Left ventricle myocardium superior (tissue), 1 donor: ENCODE measurements at regions not wholly inside any gene's neighbourhood (a gene's known extent, or its start where the extent isn't known, plus 50 kb on each side); places are given as distances from the start of the nearest gene placed in this dataset.
"Not testable (repeated sequence)": the region's sequence is repeated elsewhere in the genome, so short reads cannot be mapped to it uniquely, and the experiment has no call there.

ENCODE experiments used
- ATAC-seq: fragments of 200-7000 bp; cut with Tn5 transposase; one replicate; pipeline ENCODE4 v1.9.1; 2020; ENCODE audit warnings: mild to moderate bottlenecking, moderate library complexity
- DNase-seq: peaks from one replicate; pipeline ENCODE4 v3.0.0-alpha.2; 2020
- intact Hi-C: fragments of 100-400 bp; cut with micrococcal nuclease; formaldehyde crosslinking; loops from one replicate; pipeline ENCODE4 v1.11.0; 2022
- donor health status: DM: no; HTN: yes; CAD: no; lungs with severe emphysema.

DNA sequence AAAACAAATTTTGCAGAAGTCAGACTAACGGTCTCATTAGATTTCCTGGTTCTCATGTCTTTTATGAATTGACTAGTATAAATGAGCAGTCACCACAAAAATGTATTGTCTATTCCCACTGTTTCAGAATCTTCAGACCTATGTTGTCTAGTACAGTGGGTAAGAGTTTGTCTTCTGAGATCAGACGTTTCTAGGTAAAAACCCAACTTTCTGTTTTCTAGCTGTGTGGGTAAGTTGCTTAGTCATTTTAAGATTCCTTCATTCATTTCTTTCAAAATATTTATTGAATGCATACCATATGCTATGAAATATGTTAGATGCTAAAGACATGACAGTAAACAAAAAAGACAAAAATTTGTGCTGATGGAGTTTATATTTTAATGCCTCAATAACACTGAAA lies 156.3 kb downstream of the POLR1F start:
- intact Hi-C loops: no loop called here
- ATAC-seq (no peak), DNase-seq (no peak)

- intact Hi-C loops, ATAC-seq, DNase-seq: not testable (repeated sequence)
Measured at GRCh38 chr7:19549246-19549645, 159.6 kb downstream of the POLR1F start.

DNA sequence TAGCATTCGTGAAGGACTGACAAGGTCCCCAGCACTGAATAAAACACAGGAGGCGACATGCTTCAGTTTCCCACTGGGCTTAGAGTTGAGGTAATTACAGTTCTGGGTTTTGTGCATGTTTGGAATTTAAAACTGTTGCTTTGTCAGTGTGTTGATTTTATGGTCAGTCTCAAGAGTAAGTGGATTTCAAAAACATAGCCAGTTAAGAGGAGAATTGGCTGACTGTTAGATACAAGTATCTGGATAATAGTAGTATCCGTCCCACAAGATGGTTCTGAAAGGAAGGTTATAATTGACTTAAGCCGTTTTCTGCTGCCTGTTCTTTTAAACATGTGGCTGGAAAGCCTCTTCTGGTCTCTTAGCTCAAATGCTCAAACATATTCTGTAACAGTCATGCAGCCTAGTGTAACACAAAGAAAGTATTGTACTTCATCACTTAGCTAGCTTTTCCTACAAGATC lies 170.9 kb downstream of the POLR1F start:
- intact Hi-C loops: no loop called here
- ATAC-seq: peak; percentile 45
- DNase-seq: no peak

DNA sequence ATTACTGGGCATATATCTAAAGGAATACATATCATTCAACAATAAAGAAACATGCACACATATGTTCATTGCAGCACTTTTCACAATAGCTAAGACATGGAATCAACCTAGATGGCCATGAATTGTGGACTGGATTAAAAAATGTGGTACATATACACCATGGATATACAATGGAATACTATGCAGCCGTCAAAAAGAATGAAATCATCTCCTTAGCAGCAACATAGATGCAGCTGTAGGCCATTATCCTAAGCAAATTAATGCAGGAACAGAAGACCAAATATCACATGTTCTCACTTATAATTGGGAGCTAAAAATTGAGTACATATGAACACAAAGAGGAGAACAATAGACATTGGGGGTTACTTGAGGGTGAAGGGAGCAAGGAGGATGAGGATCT lies 175.6 kb downstream of the POLR1F start:
- intact Hi-C loops: no loop called here
- DNase-seq (no peak), ATAC-seq (no peak)

DNA sequence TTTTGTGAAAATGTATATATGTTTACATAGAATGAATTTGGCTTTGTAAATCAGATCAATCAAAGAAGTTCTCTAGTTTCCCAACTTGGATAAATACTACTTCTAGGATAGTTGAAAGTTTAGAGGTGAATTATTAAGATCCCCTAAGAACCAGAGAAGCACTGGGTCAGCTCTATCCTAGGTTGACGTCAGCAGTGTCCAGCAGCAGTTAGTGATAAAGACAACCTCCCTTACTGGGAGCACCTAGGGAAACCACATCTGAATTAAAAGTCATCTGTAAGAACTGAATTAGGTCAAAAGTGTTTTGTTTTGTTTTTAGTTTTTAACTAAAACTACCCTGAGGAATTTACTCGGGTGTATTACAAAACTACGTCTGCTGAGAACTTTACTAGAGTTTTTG lies 178.0 kb downstream of the POLR1F start:
- ATAC-seq: peak; percentile 91
- DNase-seq: no peak
- intact Hi-C loops: no loop called here

- intact Hi-C loops: no loop called here
- DNase-seq (no peak), ATAC-seq (peak; percentile 88)
Measured at GRCh38 chr7:19530261-19530660, 178.6 kb downstream of the POLR1F start.

- ATAC-seq (no peak), DNase-seq (no peak)
- intact Hi-C loops: no loop called here
Measured at GRCh38 chr7:19526639-19527038, 182.2 kb downstream of the POLR1F start.

- no peak for ATAC-seq
- intact Hi-C loops: no loop called here
- no peak for DNase-seq
Measured at GRCh38 chr7:19522486-19522885, 186.4 kb downstream of the POLR1F start.

DNA sequence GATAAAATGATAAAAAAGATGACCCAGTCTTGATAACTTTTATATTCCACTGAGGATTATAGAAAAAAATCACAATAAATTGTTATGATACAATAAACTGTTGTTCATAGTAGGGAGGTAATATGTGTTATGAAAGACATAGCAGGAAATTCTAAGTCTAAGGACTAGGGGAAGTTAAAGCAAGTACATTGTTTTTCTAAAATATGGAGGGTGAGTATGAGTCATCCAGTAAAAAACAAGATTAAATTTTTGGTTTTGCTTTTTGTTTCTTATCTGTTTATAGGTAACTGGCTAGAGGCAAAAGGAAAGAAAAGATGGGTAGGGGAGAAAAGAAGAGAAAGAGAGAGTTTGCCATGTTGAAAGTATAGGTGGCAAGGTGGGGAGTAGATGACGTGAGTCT lies 188.4 kb downstream of the POLR1F start:
- intact Hi-C loops: no loop called here
- no peak for DNase-seq
- ATAC-seq: no peak

- intact Hi-C loops: no loop called here
- DNase-seq: no peak
- peak; percentile 67 for ATAC-seq
Measured at GRCh38 chr7:19519443-19520021, 189.3 kb downstream of the POLR1F start.

GRCh38 chr7:19517546-19517945 lies 191.3 kb downstream of the POLR1F start:
- DNase-seq, intact Hi-C loops, ATAC-seq: not testable (repeated sequence)

- ATAC-seq (no peak), DNase-seq (no peak)
- intact Hi-C loops: no loop called here
Measured at GRCh38 chr7:19508821-19509220, 200.0 kb downstream of the POLR1F start.

- DNase-seq (no peak), ATAC-seq (no peak)
- intact Hi-C loops: no loop called here
Measured at GRCh38 chr7:19508124-19508523, 200.7 kb downstream of the POLR1F start.

GRCh38 chr7:19491821-19492452 lies 216.9 kb downstream of the POLR1F start:
- intact Hi-C loops: no loop called here
- ATAC-seq (no peak), DNase-seq (no peak)

- intact Hi-C loops: no loop called here
- ATAC-seq (no peak), DNase-seq (no peak)
Measured at GRCh38 chr7:19491371-19491770, 217.5 kb downstream of the POLR1F start.

GRCh38 chr7:19489162-19489820 lies 219.5 kb downstream of the POLR1F start:
- intact Hi-C loops: no loop called here

DNA sequence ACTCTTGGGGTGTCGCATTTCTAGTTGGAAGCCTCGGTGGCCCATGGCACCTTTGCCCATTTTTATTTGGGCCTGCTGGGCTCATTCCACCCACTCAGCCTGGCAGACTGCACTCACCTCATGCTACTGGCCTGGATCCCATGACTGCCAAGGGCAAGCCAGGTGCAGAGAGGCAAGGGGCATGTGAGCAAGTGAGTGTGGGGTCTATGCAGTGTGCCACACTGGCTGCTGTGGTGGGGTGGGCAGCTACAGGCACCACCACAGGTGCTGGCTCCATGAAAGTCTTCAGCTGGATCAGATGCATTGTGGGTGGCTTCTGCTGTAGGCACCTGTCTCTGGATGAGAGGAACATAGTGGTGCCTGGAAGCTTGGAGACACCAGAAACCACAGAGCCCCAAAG lies 220.8 kb downstream of the POLR1F start:
- DNase-seq: no peak
- intact Hi-C loops: no loop called here
- ATAC-seq: no peak

More at GRCh38 chr7:19489162-19489820, 219.5 kb downstream of the POLR1F start:
- DNase-seq (no peak), ATAC-seq (no peak)

GRCh38 chr7:19482628-19483027 lies 226.2 kb downstream of the POLR1F start:
- no peak for ATAC-seq
- DNase-seq: peak; percentile 22
- intact Hi-C loops: no loop called here

DNA sequence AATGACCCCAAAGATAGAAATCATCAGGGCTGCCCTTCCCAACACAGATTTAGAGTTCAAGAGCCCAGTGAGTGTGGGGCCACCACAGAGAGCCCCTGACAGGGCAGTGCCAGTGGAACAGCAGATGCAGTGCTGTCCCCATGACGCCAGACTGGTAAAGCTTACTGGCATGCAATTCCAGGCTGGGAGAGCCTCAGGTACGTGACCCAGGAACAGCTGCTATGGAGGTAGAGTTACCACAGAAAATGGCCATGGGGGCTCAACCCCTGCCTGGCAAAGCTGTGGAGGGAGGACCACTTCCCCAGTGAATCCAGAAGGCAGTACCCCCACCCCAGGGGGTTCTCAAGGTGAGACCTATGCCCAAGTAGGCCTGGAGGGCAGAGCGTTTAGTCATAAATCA lies 228.5 kb downstream of the POLR1F start:
- DNase-seq (no peak), ATAC-seq (no peak)
- intact Hi-C loops: no loop called here

- no peak for DNase-seq
- ATAC-seq: no peak
- intact Hi-C loops: no loop called here
Measured at GRCh38 chr7:19470031-19470430, 238.8 kb downstream of the POLR1F start.

- ATAC-seq: no peak
- intact Hi-C loops: no loop called here
- DNase-seq: no peak
Measured at GRCh38 chr7:19465861-19466260, 243.0 kb downstream of the POLR1F start.
